IPS-15b (cell line): ENCODE measurements at regions not wholly inside any gene's neighbourhood (a gene's known extent, or its start where the extent isn't known, plus 50 kb on each side); places are given as distances from the start of the nearest gene placed in this dataset.

ENCODE experiments used
- H3K27me3 ChIP-seq: one replicate; pipeline ENCODE4 v1.6.1; 2013; ENCODE audit warnings: low read length; ENCODE audit not compliant: control insufficient read depth, insufficient read depth
- H3K36me3 ChIP-seq: one replicate; pipeline ENCODE4 v1.6.1; 2013; ENCODE audit warnings: low read length; ENCODE audit not compliant: control insufficient read depth, insufficient read depth
- H3K4me1 ChIP-seq: one replicate; pipeline ENCODE4 v1.6.1; 2013; ENCODE audit warnings: mild to moderate bottlenecking, low read length; ENCODE audit not compliant: control insufficient read depth, insufficient read depth
- H3K4me3 ChIP-seq: one replicate; pipeline ENCODE4 v1.5.1; 2013; ENCODE audit warnings: low read depth, low read length
- H3K9ac ChIP-seq: one replicate; pipeline ENCODE4 v1.6.1; 2013; ENCODE audit warnings: low read depth, mild to moderate bottlenecking, low read length
- H3K9me3 ChIP-seq: one replicate; pipeline ENCODE4 v1.6.1; 2013; ENCODE audit warnings: mild to moderate bottlenecking, low read length; ENCODE audit not compliant: control insufficient read depth, insufficient read depth

GRCh38 chr19:28258829-28259228, 954.1 kb downstream of the UQCRFS1 start:
- no peaks in the 10 kb centered on the region for H3K9me3 ChIP-seq
- H3K4me3 ChIP-seq = no peak overlapping the region

GRCh38 chr19:28257396-28257795, 955.6 kb downstream of the UQCRFS1 start:
- Histone ChIP-seq H3K4me1 (no peaks in the 10 kb centered on the region), H3K9me3 (no peaks in the 10 kb centered on the region), H3K27me3 (no peaks in the 10 kb centered on the region), H3K9ac (no peak overlapping the region), H3K36me3 (no peaks in the 10 kb centered on the region), H3K4me3 (no peak overlapping the region)

More at GRCh38 chr19:28258829-28259228, 954.1 kb downstream of the UQCRFS1 start:
- Histone ChIP-seq H3K4me1 (no peaks in the 10 kb centered on the region), H3K27me3 (no peaks in the 10 kb centered on the region), H3K9ac (no peak overlapping the region), H3K36me3 (no peaks in the 10 kb centered on the region)

GRCh38 chr19:28247243-28247642, 965.7 kb downstream of the UQCRFS1 start:
- Histone ChIP-seq H3K4me1 (no peaks in the 10 kb centered on the region), H3K9me3 (no peaks in the 10 kb centered on the region), H3K36me3 (no peaks in the 10 kb centered on the region), H3K9ac (no peak overlapping the region), H3K4me3 (no peak overlapping the region), H3K27me3 (no peaks in the 10 kb centered on the region)

- no peak overlapping the region for H3K4me3 ChIP-seq
- no peaks in the 10 kb centered on the region for H3K27me3 ChIP-seq
- H3K9ac ChIP-seq = no peak overlapping the region
- H3K9me3 ChIP-seq = no peaks in the 10 kb centered on the region
- no peaks in the 10 kb centered on the region for H3K36me3 ChIP-seq
- no peaks in the 10 kb centered on the region for H3K4me1 ChIP-seq
These were observed 967.0 kb downstream of the UQCRFS1 start for GRCh38 chr19:28245937-28246336.

GRCh38 chr19:28244966-28245365, 968.0 kb downstream of the UQCRFS1 start:
- no peaks in the 10 kb centered on the region for H3K4me1 ChIP-seq
- H3K9me3 ChIP-seq = no peaks in the 10 kb centered on the region
- no peaks in the 10 kb centered on the region for H3K36me3 ChIP-seq
- no peaks in the 10 kb centered on the region for H3K27me3 ChIP-seq
- H3K4me3 ChIP-seq = no peak overlapping the region
- H3K9ac ChIP-seq = no peak overlapping the region

- no peaks in the 10 kb centered on the region for H3K4me1 ChIP-seq
- no peaks in the 10 kb centered on the region for H3K9me3 ChIP-seq
- H3K27me3 ChIP-seq = no peaks in the 10 kb centered on the region
- H3K4me3 ChIP-seq = no peak overlapping the region
- H3K36me3 ChIP-seq = no peaks in the 10 kb centered on the region
- no peak overlapping the region for H3K9ac ChIP-seq
These were observed 970.5 kb downstream of the UQCRFS1 start for GRCh38 chr19:28242317-28242927.

GRCh38 chr19:28239270-28239669, 973.7 kb downstream of the UQCRFS1 start:
- H3K9ac ChIP-seq = no peak overlapping the region
- no peaks in the 10 kb centered on the region for H3K4me1 ChIP-seq

GRCh38 chr19:28238270-28238820, 974.6 kb downstream of the UQCRFS1 start:
- H3K27me3 ChIP-seq = no peaks in the 10 kb centered on the region
- no peaks in the 10 kb centered on the region for H3K9me3 ChIP-seq
- no peak overlapping the region for H3K9ac ChIP-seq
- H3K4me3 ChIP-seq = no peak overlapping the region
- no peaks in the 10 kb centered on the region for H3K4me1 ChIP-seq
- no peaks in the 10 kb centered on the region for H3K36me3 ChIP-seq

More at GRCh38 chr19:28239270-28239669, 973.7 kb downstream of the UQCRFS1 start:
- Histone ChIP-seq H3K27me3 (no peaks in the 10 kb centered on the region), H3K36me3 (no peaks in the 10 kb centered on the region), H3K9me3 (no peaks in the 10 kb centered on the region), H3K4me3 (no peak overlapping the region)

- Histone ChIP-seq H3K9ac (no peak overlapping the region), H3K27me3 (no peaks in the 10 kb centered on the region), H3K9me3 (no peaks in the 10 kb centered on the region)
These were observed 977.3 kb downstream of the UQCRFS1 start for GRCh38 chr19:28235606-28236125.

GRCh38 chr19:28234637-28235036, 978.3 kb downstream of the UQCRFS1 start:
- no peaks in the 10 kb centered on the region for H3K27me3 ChIP-seq
- no peaks in the 10 kb centered on the region for H3K9me3 ChIP-seq
- H3K4me3 ChIP-seq = no peak overlapping the region
- no peak overlapping the region for H3K9ac ChIP-seq
- no peaks in the 10 kb centered on the region for H3K4me1 ChIP-seq
- no peaks in the 10 kb centered on the region for H3K36me3 ChIP-seq

More at GRCh38 chr19:28235606-28236125, 977.3 kb downstream of the UQCRFS1 start:
- no peaks in the 10 kb centered on the region for H3K36me3 ChIP-seq
- H3K4me1 ChIP-seq = no peaks in the 10 kb centered on the region
- no peak overlapping the region for H3K4me3 ChIP-seq

- no peaks in the 10 kb centered on the region for H3K9me3 ChIP-seq
- H3K27me3 ChIP-seq = no peaks in the 10 kb centered on the region
- H3K36me3 ChIP-seq = no peaks in the 10 kb centered on the region
- no peak overlapping the region for H3K4me3 ChIP-seq
- H3K4me1 ChIP-seq = no peaks in the 10 kb centered on the region
- no peak overlapping the region for H3K9ac ChIP-seq
These were observed 984.1 kb downstream of the UQCRFS1 start for GRCh38 chr19:28228854-28229253.

- Histone ChIP-seq H3K27me3 (no peaks in the 10 kb centered on the region), H3K9ac (no peak overlapping the region), H3K4me1 (no peaks in the 10 kb centered on the region), H3K36me3 (no peaks in the 10 kb centered on the region), H3K4me3 (no peak overlapping the region), H3K9me3 (no peaks in the 10 kb centered on the region)
These were observed 988.5 kb downstream of the UQCRFS1 start for GRCh38 chr19:28224441-28224840.
